HG02981 (cell line): ENCODE measurements at regions not wholly inside any gene's neighbourhood (a gene's known extent, or its start where the extent isn't known, plus 50 kb on each side); places are given as distances from the start of the nearest gene placed in this dataset.

Source experiments
- ATAC-seq: cut with Tn5 transposase; IDR thresholded peaks from one replicate; pipeline ENCODE4 v1.9.1; 2021; ENCODE audit warnings: mild to moderate bottlenecking, moderate library complexity; ENCODE audit not compliant: unreplicated experiment

- no peak for ATAC-seq
Observed at GRCh38 chr15:70180186-70180875, 82.6 kb upstream of the TLE3 start.

- no peak for ATAC-seq
Observed at GRCh38 chr15:70179309-70179892, 81.7 kb upstream of the TLE3 start.

- ATAC-seq: no peak
Observed at GRCh38 chr15:70178335-70179084, 80.8 kb upstream of the TLE3 start.

GRCh38 chr15:70172566-70173225 lies 75.0 kb upstream of the TLE3 start:
- ATAC-seq: no peak

- ATAC-seq: no peak
Observed at GRCh38 chr15:70172124-70172523, 74.4 kb upstream of the TLE3 start.

GRCh38 chr15:70171256-70171886 lies 73.7 kb upstream of the TLE3 start:
- no peak for ATAC-seq

- ATAC-seq: no peak
Observed at GRCh38 chr15:70170096-70170699, 72.5 kb upstream of the TLE3 start.

- no peak for ATAC-seq
Observed at GRCh38 chr15:70169147-70169546, 71.4 kb upstream of the TLE3 start.

- ATAC-seq: no peak
Observed at GRCh38 chr15:70167155-70167554, 69.4 kb upstream of the TLE3 start.

GRCh38 chr15:70166506-70167087 lies 68.9 kb upstream of the TLE3 start:
- no peak for ATAC-seq

- ATAC-seq: no peak
Observed at GRCh38 chr15:70165716-70166284, 68.1 kb upstream of the TLE3 start.

- no peak for ATAC-seq
Observed at GRCh38 chr15:70164910-70165715, 67.4 kb upstream of the TLE3 start.

- ATAC-seq: no peak
Observed at GRCh38 chr15:70164156-70164900, 66.6 kb upstream of the TLE3 start.

- ATAC-seq: no peak
Observed at GRCh38 chr15:70160803-70161565, 63.3 kb upstream of the TLE3 start.

GRCh38 chr15:70160267-70160666 lies 62.5 kb upstream of the TLE3 start:
- ATAC-seq: no peak

- ATAC-seq: no peak
Observed at GRCh38 chr15:70159713-70160009, 61.9 kb upstream of the TLE3 start.

GRCh38 chr15:70159001-70159712 lies 61.4 kb upstream of the TLE3 start:
- ATAC-seq: no peak
